GM12878 (cell line): ENCODE measurements at regions not wholly inside any gene's neighbourhood (a gene's known extent, or its start where the extent isn't known, plus 50 kb on each side); places are given as distances from the start of the nearest gene placed in this dataset.

ENCODE experiments used
- ATAC-seq: fragments of 200-7000 bp; cut with Tn5 transposase; 3 replicates; pipeline ENCODE4 v1.9.1; 2020; ENCODE audit warnings: mild to moderate bottlenecking, moderate library complexity
- BruUV-seq: library from RNA; stranded (reverse); fragments of 400-500 nt; replicated peaks from 2 replicates; lab custom pipeline; 2021; lab: Mats Ljungman, UMichigan
- CTCF ChIA-PET: fragments of 300-600 bp; sonication (Branson Sonifier 250); formaldehyde crosslinking; extraction: SDS; loops from one replicate; lab custom pipeline; 2021; ENCODE audit warnings: inconsistent platforms; lab: Yijun Ruan, JAX
- POLR2A ChIA-PET: fragments of 350-600 bp; formaldehyde crosslinking; extraction: SDS; loops from one replicate; lab custom pipeline; 2021; ENCODE audit warnings: inconsistent platforms; lab: Charles Lee
- RAD21 ChIA-PET: fragments of 300-600 bp; sonication (Branson Sonifier 250); formaldehyde crosslinking; loops from one replicate; lab custom pipeline; 2023; ENCODE audit warnings: antibody characterized with exemption; ENCODE audit not compliant: unreplicated experiment; lab: Charles Lee
- SMC1A ChIA-PET: fragments of 300-600 bp; sonication (Branson Sonifier 250); formaldehyde crosslinking; loops from one replicate; lab custom pipeline; 2023; ENCODE audit not compliant: unreplicated experiment, uncharacterized antibody; lab: Charles Lee
- DNase-seq: peaks from one replicate; pipeline ENCODE4 v3.0.0-alpha.2; 2011; ENCODE audit warnings: low read depth, low spot score
- FAIRE-seq: peaks from 3 replicates; lab custom pipeline; 2011; peaks lifted over from hg19 to GRCh38; lab: Jason Lieb, UNC
- H2AFZ ChIP-seq: 2 replicates; pipeline ENCODE4 v1.6.0; 2011; ENCODE audit warnings: low read depth, low read length, control low read depth; ENCODE audit not compliant: control insufficient read depth
- H3K27ac ChIP-seq: 2 replicates; pipeline ENCODE4 v1.5.1; 2011; ENCODE audit warnings: control low read depth; ENCODE audit not compliant: control insufficient read depth, insufficient read depth
- H3K27me3 ChIP-seq, 2 experiments: replicated peaks in 1 of 2; 2 replicates each; pipeline versions ENCODE4 v1.6.0 to v1.6.1; 2011; ENCODE audit warnings: low read length in 1 of 2; ENCODE audit not compliant: control insufficient read depth in 2 of 2, insufficient read depth in 2 of 2
- H3K36me3 ChIP-seq, 2 experiments: 2 replicates each; pipeline ENCODE4 v1.5.1; 2011; ENCODE audit warnings: low read length in 1 of 2; ENCODE audit not compliant: control insufficient read depth in 2 of 2, insufficient read depth in 2 of 2
- H3K4me1 ChIP-seq: 2 replicates; pipeline ENCODE4 v1.6.1; 2011; ENCODE audit warnings: mild to moderate bottlenecking, low read length, moderate library complexity, mixed read lengths; ENCODE audit not compliant: control insufficient read depth, insufficient read depth
- H3K4me2 ChIP-seq: 2 replicates; pipeline ENCODE4 v1.6.0; 2011; ENCODE audit warnings: control low read depth; ENCODE audit not compliant: control insufficient read depth, insufficient read depth
- H3K4me3 ChIP-seq: fragments of 200-600 bp; sonication (generic); 2 replicates; pipeline ENCODE4 v1.5.1; 2016
- H3K79me2 ChIP-seq: 2 replicates; pipeline ENCODE4 v1.6.0; 2011; ENCODE audit warnings: low read length; ENCODE audit not compliant: control insufficient read depth, insufficient read depth
- H3K9ac ChIP-seq: 2 replicates; pipeline ENCODE4 v1.8.0; 2011; ENCODE audit warnings: low read length, control low read depth, mixed read lengths; ENCODE audit not compliant: control insufficient read depth, insufficient read depth
- H3K9me3 ChIP-seq: replicated peaks from 3 replicates; pipeline ENCODE4 v1.5.1; 2011; ENCODE audit warnings: mild to moderate bottlenecking, low read length; ENCODE audit not compliant: control insufficient read depth, insufficient read depth
- H4K20me1 ChIP-seq: 2 replicates; pipeline ENCODE4 v1.6.0; 2011; ENCODE audit not compliant: control insufficient read depth, insufficient read depth
- GATAD2B ChIP-seq: fragments of 450-650 bp; conservative IDR thresholded peaks from 2 replicates; pipeline ENCODE4 v1.6.1; 2017; ENCODE audit warnings: low read depth, mild to moderate bottlenecking, moderate library complexity
- POU2F2 ChIP-seq: IDR thresholded peaks from 3 replicates; pipeline ENCODE4 v1.6.1; 2011; ENCODE audit warnings: low read depth, mild to moderate bottlenecking, low read length, borderline replicate concordance
- REST ChIP-seq: IDR thresholded peaks from 2 replicates; pipeline ENCODE4 v1.6.1; 2012; ENCODE audit warnings: mild to moderate bottlenecking, low read depth, low read length
- SMAD5 ChIP-seq: IDR thresholded peaks from 2 replicates; pipeline ENCODE4 v1.6.1; 2016; ENCODE audit warnings: antibody characterized with exemption, low read depth
- SUZ12 ChIP-seq: fragments of 200-600 bp; sonication (generic); IDR thresholded peaks from one replicate; pipeline ENCODE4 v1.6.1; 2018; ENCODE audit warnings: antibody characterized with exemption, mild to moderate bottlenecking; ENCODE audit not compliant: unreplicated experiment
- WRNIP1 ChIP-seq: IDR thresholded peaks from 2 replicates; pipeline ENCODE4 v1.6.1; 2011; ENCODE audit warnings: low read depth, low read length, improper control_type of control experiment, borderline replicate concordance
- YY1 ChIP-seq: IDR thresholded peaks from 2 replicates; pipeline ENCODE4 v1.6.1; 2011; ENCODE audit warnings: low read depth, mild to moderate bottlenecking, low read length
- WGBS: methylation state at CpG from one replicate; pipeline ENCODE4 v1.1.6; 2016; ENCODE audit warnings: low lambda C conversion rate; ENCODE audit not compliant: insufficient replicate concordance, insufficient coverage; ENCODE audit errors: missing lambda C conversion rate; 5-methylcytosine and 5-hydroxymethylcytosine counted together
- in situ Hi-C: fragments of 300-500 bp; cut with MboI; formaldehyde crosslinking; loops from 9 replicates; pipeline ENCODE4 v1.14.3; 2018; ENCODE audit warnings: mixed read lengths
- intact Hi-C: fragments of 100-400 bp; cut with micrococcal nuclease; formaldehyde crosslinking; loops from one replicate; pipeline ENCODE4 v1.14.2; 2022; ENCODE audit not compliant: unreplicated experiment

DNA sequence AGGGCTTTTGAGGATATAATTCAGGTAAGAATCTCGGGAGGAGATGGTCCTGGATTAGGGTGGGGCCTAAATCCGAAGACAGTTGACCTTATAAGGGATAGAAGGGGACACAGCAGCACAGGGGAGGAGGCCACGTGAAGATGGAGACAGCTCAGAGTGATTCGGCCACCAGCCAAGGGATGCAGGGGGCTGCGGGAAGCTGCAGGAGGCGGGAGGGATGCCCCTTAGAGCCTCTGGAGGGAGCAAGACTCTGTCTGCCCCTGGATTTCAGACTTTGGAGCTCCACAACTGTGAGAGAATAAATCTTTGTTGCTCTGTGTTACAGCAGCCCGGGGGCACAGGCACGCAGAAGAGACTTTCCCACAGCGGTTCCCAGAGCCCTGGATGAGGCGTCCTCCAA is 143.7 kb downstream of the ASB1 start:
- no peak for FAIRE-seq
- H3K4me1 ChIP-seq: no peaks in the 10 kb centered on the region
- in situ Hi-C loops: no loop called here
- H2AFZ ChIP-seq: no peak overlapping the region
- ChIA-PET RAD21 (no interaction called here), SMC1A (no interaction called here), CTCF (no interaction called here), POLR2A (no interaction called here)
- TF ChIP-seq YY1: no peak
- DNase-seq: no peak
- H3K79me2 ChIP-seq: no peaks in the 10 kb centered on the region
- WGBS: 28% methylated on average over 10 of the region's 10 CpGs
- no peaks in the 10 kb centered on the region for H3K36me3 ChIP-seq
- no peak overlapping the region for H3K27ac ChIP-seq
- H3K27me3 ChIP-seq: no peaks in the 10 kb centered on the region
- H3K9ac ChIP-seq: no peak overlapping the region
- H3K4me3 ChIP-seq: no peak overlapping the region
- H3K4me2 ChIP-seq: no peak overlapping the region
- no TSS peak for BruUV-seq
- H4K20me1 ChIP-seq: no peaks in the 10 kb centered on the region; the same call in 1 of the 2 replicates
- intact Hi-C loops: no loop called here
- H3K9me3 ChIP-seq: no peaks in the 10 kb centered on the region
- ATAC-seq: no peak

DNA sequence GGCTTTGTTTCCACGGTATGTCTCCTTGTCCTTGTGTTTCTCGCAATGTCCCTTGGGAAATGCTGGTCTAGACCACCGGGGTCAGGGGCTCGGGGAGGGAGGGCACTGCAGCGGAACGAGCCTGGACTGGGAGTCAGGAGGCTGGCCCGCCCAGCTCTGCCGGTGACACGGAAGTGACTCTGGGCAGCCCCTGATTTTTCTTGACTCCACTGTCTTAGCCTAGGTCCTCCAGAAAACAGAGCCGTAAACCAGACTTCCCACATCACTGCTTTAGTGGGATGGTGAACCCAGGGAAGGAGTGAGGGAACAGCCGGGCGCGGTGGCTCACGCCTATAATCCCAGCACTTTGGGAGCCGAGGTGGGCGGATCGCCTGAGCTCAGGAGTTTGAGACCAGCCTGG is 144.2 kb downstream of the ASB1 start:
- ChIA-PET SMC1A (no interaction called here), CTCF (interaction anchor here (0.7 kb wide), 1 partner anchor 105 kb away, joined by 4 read pairs; no protein-coding TSS in a partner anchor), POLR2A (no interaction called here), RAD21 (no interaction called here)
- H3K27ac ChIP-seq: no peak overlapping the region
- no peak for ATAC-seq
- no peak overlapping the region for H2AFZ ChIP-seq
- BruUV-seq: no TSS peak
- no peaks in the 10 kb centered on the region for H3K27me3 ChIP-seq
- H3K4me1 ChIP-seq: no peaks in the 10 kb centered on the region
- in situ Hi-C loops (no loop called here), intact Hi-C loops (no loop called here)
- H3K79me2 ChIP-seq: no peaks in the 10 kb centered on the region
- no peak for DNase-seq
- WGBS: 56% methylated on average over 17 of the region's 17 CpGs
- no peaks in the 10 kb centered on the region for H3K9me3 ChIP-seq
- no peak for FAIRE-seq
- TF ChIP-seq POU2F2: no peak
- TF ChIP-seq SUZ12: no peak
- TF ChIP-seq GATAD2B: no peak
- TF ChIP-seq WRNIP1: no peak
- no peak for TF ChIP-seq REST
- no peak for TF ChIP-seq SMAD5
- H4K20me1 ChIP-seq: no peaks in the 10 kb centered on the region; the same call in 1 of the 2 replicates
- no peak overlapping the region for H3K4me2 ChIP-seq
- no peak overlapping the region for H3K4me3 ChIP-seq
- no peaks in the 10 kb centered on the region for H3K36me3 ChIP-seq
- no peak overlapping the region for H3K9ac ChIP-seq
